Stimulated activated CD8-positive, alpha-beta memory T cell treated with anti-CD3 and anti-CD28 coated beads, Interleukin-15, amount 100 ng/mL, for 48 hours (primary cell): ENCODE measurements at regions not wholly inside any gene's neighbourhood (a gene's known extent, or its start where the extent isn't known, plus 50 kb on each side); places are given as distances from the start of the nearest gene placed in this dataset.
"Not testable (repeated sequence)": the region's sequence is repeated elsewhere in the genome, so short reads cannot be mapped to it uniquely, and the experiment has no call there.

ENCODE experiments used
- DNase-seq, 2 donors: peaks; one replicate each; pipeline ENCODE4 v3.0.0-alpha.2; 2020; ENCODE audit warnings: low read depth in 2 of 2

- DNase-seq: no peak
Measured at GRCh38 chr14:43872222-43872621, 634.9 kb downstream of the FSCB start.

- no peak for DNase-seq
Measured at GRCh38 chr14:43858981-43859380, 648.1 kb downstream of the FSCB start.

GRCh38 chr14:43855556-43855955 is 651.5 kb downstream of the FSCB start:
- no peak for DNase-seq

DNA sequence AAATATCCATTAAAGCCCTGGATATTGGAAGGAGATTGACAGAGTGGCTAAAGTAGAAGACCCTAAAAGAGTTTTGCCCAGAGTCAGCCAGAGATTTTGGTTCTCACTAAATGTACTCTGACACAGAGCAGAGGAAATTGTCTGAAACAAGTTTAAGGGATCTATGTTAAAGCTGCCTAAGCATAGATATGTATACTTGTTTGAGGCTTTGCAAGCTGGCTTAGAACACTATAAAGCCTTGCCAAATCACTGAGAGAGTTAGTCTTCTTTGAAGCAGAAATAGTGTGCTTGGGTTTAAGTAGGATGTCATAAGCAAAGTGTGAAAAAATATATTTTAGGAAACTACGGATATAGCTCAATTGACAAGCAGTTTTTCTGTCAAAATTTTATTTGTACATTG is 653.5 kb downstream of the FSCB start:
- DNase-seq: no peak

- no peak for DNase-seq
Measured at GRCh38 chr14:43803076-43803689, 703.9 kb downstream of the FSCB start.

DNA sequence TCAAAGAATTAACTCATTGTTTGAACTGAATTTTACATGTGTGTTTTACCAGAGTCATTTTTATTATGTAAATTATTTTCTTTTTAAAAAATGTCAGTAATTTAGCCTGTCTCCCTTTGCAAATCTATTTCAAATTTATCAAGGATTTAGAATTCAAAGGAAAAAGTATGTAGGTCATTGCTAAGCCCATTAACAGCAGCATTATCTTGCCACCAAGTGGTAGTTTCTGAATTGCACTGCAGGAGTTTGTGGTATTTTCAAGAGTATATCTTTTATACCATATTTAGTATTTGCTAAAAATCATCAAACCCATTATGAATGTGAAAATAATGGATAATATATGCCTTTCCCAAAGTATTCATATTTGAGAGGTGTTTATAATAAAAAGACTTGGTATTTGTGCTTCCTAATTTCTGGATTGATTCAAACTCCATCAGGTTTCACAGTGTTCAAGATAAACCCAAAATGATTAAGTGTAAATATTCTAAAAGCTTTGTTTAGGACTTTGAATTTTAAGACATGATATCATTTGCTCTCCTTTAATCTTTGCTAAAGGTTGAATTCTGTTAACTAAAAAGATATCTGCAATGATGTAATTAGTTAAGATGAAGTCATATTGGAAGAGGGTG is 711.4 kb downstream of the FSCB start:
- no peak for DNase-seq

GRCh38 chr14:43793579-43793978 is 713.5 kb downstream of the FSCB start:
- DNase-seq: no peak

DNA sequence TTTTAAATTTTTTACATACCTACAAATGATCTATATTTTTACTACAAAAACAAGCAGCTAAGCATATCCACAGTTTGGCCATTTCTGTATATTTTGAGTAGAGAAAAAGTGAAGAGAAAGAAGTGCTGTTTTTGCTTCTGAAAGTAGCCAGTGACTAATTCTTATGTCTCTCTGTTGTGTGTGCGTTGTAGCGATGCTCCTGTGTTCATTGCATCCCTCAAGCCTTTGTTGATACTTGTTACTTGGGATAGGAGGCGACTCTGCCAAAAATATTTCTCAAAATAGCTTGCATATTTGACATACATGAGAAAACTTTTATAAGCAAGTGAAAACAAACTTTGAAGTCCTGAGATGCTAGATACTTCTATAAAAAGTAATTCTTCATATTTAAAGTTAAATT is 714.1 kb downstream of the FSCB start:
- DNase-seq: no peak

DNA sequence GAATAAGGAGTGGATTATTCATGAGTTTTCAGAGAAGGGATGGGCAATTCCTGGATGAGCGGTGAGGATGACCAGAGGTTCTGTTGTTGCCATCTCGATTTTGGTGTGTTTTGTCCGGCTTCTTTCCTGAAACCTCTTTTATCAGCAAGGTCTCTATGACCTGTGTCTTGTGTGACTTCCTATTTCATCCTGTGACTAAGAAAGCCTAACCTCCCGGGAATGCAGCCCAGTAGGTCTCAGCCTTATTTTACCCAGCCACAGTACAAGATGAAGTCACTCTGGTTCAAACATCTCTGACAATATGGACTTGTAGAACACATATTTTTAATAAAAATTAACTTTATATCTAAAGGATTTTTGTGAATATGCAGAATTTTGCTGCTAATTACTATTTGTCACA is 716.4 kb downstream of the FSCB start:
- no peak for DNase-seq

DNA sequence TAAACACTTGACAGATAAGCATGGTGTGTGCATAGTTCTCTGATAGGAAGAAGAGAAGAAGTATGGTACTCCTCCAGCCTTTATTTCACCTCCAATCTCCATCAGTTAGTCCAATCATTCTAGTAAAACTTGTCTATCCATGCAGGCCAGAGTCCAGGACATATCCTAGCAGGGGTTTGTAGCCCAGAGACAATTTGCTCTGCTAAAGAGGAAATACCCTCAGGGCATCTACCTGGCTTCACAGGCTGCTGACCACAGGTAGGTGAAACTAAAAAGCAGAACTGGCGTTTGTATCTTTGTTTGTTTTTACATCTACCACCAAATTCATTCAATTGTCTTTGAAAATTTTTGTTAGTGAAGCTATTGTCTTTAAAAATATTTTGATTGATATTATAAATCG is 717.6 kb downstream of the FSCB start:
- no peak for DNase-seq

DNA sequence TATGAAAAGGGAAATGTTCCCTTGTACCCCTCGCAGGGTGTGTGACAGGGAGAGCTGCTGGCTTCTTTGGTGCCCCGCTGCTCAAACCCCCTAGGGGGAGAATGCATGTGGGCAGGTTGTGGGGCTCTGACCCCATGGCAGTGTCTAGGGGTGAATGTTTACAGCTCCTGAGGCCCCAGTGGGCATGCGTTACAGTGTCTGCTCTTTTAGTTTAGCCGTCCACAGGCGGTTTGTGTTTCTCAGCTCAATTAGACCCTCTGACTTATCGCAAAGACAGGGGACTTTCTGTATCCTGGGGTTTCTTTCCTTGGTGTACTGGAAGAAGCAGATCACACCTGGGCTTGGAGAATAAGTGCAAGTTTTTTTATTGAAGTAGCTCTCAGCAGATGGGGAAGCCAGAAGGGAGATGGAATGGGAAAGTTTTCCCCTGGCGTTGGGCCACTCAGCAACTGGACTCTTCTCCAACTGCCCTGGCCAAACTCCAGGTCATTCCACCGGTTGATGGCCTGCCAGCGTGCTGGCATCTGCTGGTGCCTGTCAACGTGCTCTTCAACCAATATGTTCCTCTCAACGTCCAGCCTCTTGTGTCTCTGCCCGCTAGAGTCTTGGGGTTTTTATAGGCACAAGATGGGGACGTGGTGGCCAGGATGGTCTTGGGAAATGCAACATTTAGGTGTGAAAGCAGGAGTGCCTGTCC is 720.9 kb downstream of the FSCB start:
- no peak for DNase-seq

DNA sequence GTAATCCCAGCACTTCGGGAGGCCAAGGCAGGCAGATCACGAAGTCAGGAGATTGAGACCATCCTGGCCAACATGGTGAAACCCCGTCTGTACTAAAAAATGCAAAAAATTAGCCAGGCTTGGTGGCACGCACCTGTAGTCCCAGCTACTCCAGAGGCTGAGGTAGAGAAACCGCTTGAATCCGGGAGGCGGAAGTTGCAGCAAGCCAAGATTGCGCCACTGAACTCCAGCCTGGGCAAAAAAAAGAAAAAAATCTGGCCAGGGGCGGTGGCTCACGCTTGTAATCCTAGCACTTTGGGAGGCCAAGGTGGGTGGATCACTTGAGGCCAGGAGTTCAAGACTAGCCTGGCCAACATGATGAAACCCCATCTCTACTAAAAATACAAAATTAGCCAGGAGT is 722.7 kb downstream of the FSCB start:
- DNase-seq: not testable (repeated sequence)

- DNase-seq: no peak
Measured at GRCh38 chr14:43778937-43779639, 728.0 kb downstream of the FSCB start.

DNA sequence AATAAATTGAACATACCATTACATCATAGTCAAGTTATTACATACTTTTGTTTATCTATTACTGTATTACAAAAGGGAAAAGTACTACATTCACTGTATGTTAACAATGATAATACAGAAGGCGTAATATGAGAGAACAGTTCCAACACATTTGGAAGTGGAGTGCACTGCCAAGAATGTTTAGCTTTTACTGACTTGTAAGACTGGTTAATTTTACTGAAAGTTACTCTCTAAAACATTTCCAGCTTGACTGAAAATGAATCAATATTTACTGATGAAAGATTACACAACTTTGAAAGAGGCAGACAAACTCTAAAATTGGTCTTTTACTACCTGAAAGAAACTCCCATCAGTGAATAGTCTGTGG is 728.5 kb downstream of the FSCB start:
- no peak for DNase-seq

- no peak for DNase-seq
Measured at GRCh38 chr14:43765474-43765873, 741.6 kb downstream of the FSCB start.

- no peak for DNase-seq
Measured at GRCh38 chr14:43764433-43764832, 742.6 kb downstream of the FSCB start.

GRCh38 chr14:43755707-43756106 is 751.4 kb downstream of the FSCB start:
- DNase-seq: no peak

- DNase-seq: no peak
Measured at GRCh38 chr14:43754838-43755237, 752.2 kb downstream of the FSCB start.

DNA sequence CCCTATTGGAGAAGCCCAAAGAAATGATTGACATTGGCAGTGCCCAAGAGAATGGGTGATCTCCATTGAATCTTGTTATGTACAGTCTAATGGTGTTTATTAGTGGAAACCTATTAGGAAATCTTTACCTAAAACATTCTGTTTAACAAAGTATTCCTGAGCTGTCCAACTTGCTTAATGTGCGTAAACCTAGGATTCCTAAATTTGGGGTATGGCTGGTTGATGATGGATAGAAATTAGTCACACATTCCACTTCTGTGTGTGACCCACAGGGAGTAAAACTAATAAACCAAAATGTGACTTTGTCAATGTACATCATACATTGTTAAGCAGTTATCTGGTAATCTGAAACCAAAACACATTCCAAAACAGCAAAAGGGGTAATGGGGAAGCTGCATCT is 761.3 kb downstream of the FSCB start:
- no peak for DNase-seq

GRCh38 chr14:43735932-43736331 is 771.2 kb downstream of the FSCB start:
- no peak for DNase-seq

DNA sequence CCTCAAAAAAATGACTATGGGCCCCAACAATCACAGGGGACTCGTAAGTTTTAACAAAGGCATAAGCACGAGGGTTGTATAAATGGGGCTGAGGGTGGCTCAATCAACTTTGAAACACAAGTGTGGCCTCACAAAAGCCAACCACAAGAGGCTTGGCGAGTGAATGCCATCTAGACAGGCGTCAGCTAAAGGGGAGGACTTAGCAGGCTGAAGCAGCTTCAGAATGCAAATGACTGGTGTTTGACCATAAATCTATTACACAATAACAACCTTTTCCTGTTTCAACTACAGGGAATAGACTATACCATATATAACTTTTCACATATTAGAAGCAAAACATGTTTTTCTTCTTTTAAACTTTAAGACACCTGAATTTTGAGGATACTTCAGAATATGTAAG is 777.9 kb downstream of the FSCB start:
- no peak for DNase-seq

DNA sequence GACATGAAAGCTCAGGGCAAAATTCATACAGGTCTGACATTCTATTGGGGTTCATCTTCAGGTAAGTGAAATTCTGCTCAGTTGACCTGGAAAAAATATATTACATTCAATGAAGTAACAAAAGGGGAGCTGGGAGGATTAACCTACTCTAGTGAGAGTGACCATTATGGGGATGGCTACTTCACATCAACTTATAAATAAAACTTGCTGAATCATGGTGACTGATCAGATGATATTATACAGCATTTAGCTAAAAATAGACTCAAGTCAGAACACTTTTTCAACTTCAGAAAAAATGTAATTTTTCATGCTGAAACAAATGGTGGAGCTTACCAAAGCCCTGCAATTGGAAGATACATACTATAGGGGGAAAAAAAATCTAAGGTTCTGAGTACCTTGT is 800.2 kb downstream of the FSCB start:
- no peak for DNase-seq
